Activated T-cell treated with anti-CD3 and anti-CD28 coated beads, Interleukin-2, amount 50 U/mL, for 4 hours (primary cell): ENCODE measurements at regions not wholly inside any gene's neighbourhood (a gene's known extent, or its start where the extent isn't known, plus 50 kb on each side); places are given as distances from the start of the nearest gene placed in this dataset.
"Not testable (repeated sequence)": the region's sequence is repeated elsewhere in the genome, so short reads cannot be mapped to it uniquely, and the experiment has no call there.

ENCODE experiments used
- ATAC-seq, 2 donors: fragments of 200-7000 bp; cut with Tn5 transposase; one replicate each; pipeline ENCODE4 v1.10.0; 2021
- DNase-seq: peaks from one replicate; pipeline ENCODE4 v3.0.0-alpha.2; 2020
- H3K27me3 Mint-ChIP-seq: one replicate; pipeline ENCODE4 v1.8.0; 2021; ENCODE audit warnings: low read depth, mixed read lengths
- H3K36me3 Mint-ChIP-seq: one replicate; pipeline ENCODE4 v1.8.0; 2022; ENCODE audit warnings: mixed read lengths; ENCODE audit not compliant: insufficient read depth
- H3K4me1 Mint-ChIP-seq: one replicate; pipeline ENCODE4 v1.8.0; 2021; ENCODE audit warnings: low read depth, mixed read lengths
- H3K4me3 Mint-ChIP-seq: one replicate; pipeline ENCODE4 v1.8.0; 2021; ENCODE audit warnings: mild to moderate bottlenecking, moderate library complexity, mixed read lengths
- H3K9me3 Mint-ChIP-seq: one replicate; pipeline ENCODE4 v1.8.0; 2021; ENCODE audit warnings: mixed read lengths

- H3K36me3 Mint-ChIP-seq = no peaks in the 10 kb centered on the region
- no peak overlapping the region for H3K4me3 Mint-ChIP-seq
- H3K4me1 Mint-ChIP-seq = no peaks in the 10 kb centered on the region
- no peak for ATAC-seq
- peaks cover 2% of the 10 kb centered on the region for H3K27me3 Mint-ChIP-seq
- H3K9me3 Mint-ChIP-seq = no peaks in the 10 kb centered on the region
- no peak for DNase-seq
Observed at GRCh38 chr4:158958489-158959270, 144.2 kb upstream of the RAPGEF2 start.

- Mint-ChIP-seq H3K4me1 (no peaks in the 10 kb centered on the region), H3K36me3 (no peaks in the 10 kb centered on the region), H3K27me3 (peaks cover 2% of the 10 kb centered on the region), H3K9me3 (peaks cover 3% of the 10 kb centered on the region), H3K4me3 (no peak overlapping the region)
- no peak for DNase-seq
- no peak for ATAC-seq
Observed at GRCh38 chr4:158962393-158962792, 140.5 kb upstream of the RAPGEF2 start.

GRCh38 chr4:158963282-158963681, 139.6 kb upstream of the RAPGEF2 start:
- not testable (repeated sequence) for H3K27me3 Mint-ChIP-seq, DNase-seq, H3K4me3 Mint-ChIP-seq, H3K9me3 Mint-ChIP-seq, H3K4me1 Mint-ChIP-seq, ATAC-seq, H3K36me3 Mint-ChIP-seq

GRCh38 chr4:158964114-158964727, 138.7 kb upstream of the RAPGEF2 start:
- no peak overlapping the region for H3K4me3 Mint-ChIP-seq
- peaks cover 2% of the 10 kb centered on the region for H3K27me3 Mint-ChIP-seq
- H3K36me3 Mint-ChIP-seq = no peaks in the 10 kb centered on the region
- DNase-seq (no peak), ATAC-seq (no peak)
- no peaks in the 10 kb centered on the region for H3K4me1 Mint-ChIP-seq
- peaks cover 3% of the 10 kb centered on the region for H3K9me3 Mint-ChIP-seq

- DNase-seq = no peak
- Mint-ChIP-seq H3K4me3 (no peak overlapping the region), H3K4me1 (no peaks in the 10 kb centered on the region), H3K9me3 (peaks cover 3% of the 10 kb centered on the region), H3K27me3 (peaks cover 2% of the 10 kb centered on the region), H3K36me3 (no peaks in the 10 kb centered on the region)
- ATAC-seq = no peak
Observed at GRCh38 chr4:158964728-158965124, 138.2 kb upstream of the RAPGEF2 start.

GRCh38 chr4:158965226-158965625, 137.7 kb upstream of the RAPGEF2 start:
- Mint-ChIP-seq H3K4me1 (no peaks in the 10 kb centered on the region), H3K9me3 (peaks cover 3% of the 10 kb centered on the region), H3K27me3 (peaks cover 2% of the 10 kb centered on the region), H3K4me3 (no peak overlapping the region), H3K36me3 (no peaks in the 10 kb centered on the region)
- ATAC-seq (no peak), DNase-seq (no peak)

- no peaks in the 10 kb centered on the region for H3K4me1 Mint-ChIP-seq
- no peaks in the 10 kb centered on the region for H3K27me3 Mint-ChIP-seq
- ATAC-seq = no peak
- no peaks in the 10 kb centered on the region for H3K36me3 Mint-ChIP-seq
- no peak for DNase-seq
- peaks cover 3% of the 10 kb centered on the region for H3K9me3 Mint-ChIP-seq
- no peak overlapping the region for H3K4me3 Mint-ChIP-seq
Observed at GRCh38 chr4:158966091-158966490, 136.8 kb upstream of the RAPGEF2 start.

- Mint-ChIP-seq H3K4me3 (no peak overlapping the region), H3K27me3 (no peaks in the 10 kb centered on the region), H3K36me3 (no peaks in the 10 kb centered on the region), H3K9me3 (peaks cover 3% of the 10 kb centered on the region), H3K4me1 (no peaks in the 10 kb centered on the region)
- DNase-seq (no peak), ATAC-seq (no peak)
Observed at GRCh38 chr4:158968961-158969360, 133.9 kb upstream of the RAPGEF2 start.

- no peak for DNase-seq
- Mint-ChIP-seq H3K9me3 (no peaks in the 10 kb centered on the region), H3K27me3 (no peaks in the 10 kb centered on the region), H3K4me3 (no peak overlapping the region), H3K36me3 (no peaks in the 10 kb centered on the region), H3K4me1 (no peaks in the 10 kb centered on the region)
- no peak for ATAC-seq
Observed at GRCh38 chr4:158970812-158971211, 132.1 kb upstream of the RAPGEF2 start.

- not testable (repeated sequence) for ATAC-seq, DNase-seq, H3K36me3 Mint-ChIP-seq, H3K27me3 Mint-ChIP-seq, H3K4me1 Mint-ChIP-seq, H3K4me3 Mint-ChIP-seq, H3K9me3 Mint-ChIP-seq
Observed at GRCh38 chr4:158974438-158974837, 128.4 kb upstream of the RAPGEF2 start.

GRCh38 chr4:158980711-158981110, 122.2 kb upstream of the RAPGEF2 start:
- H3K36me3 Mint-ChIP-seq, H3K4me1 Mint-ChIP-seq, ATAC-seq, H3K9me3 Mint-ChIP-seq, H3K4me3 Mint-ChIP-seq, DNase-seq: not testable (repeated sequence)
- peaks cover 15% of the 10 kb centered on the region for H3K27me3 Mint-ChIP-seq

GRCh38 chr4:158991534-158992155, 111.2 kb upstream of the RAPGEF2 start:
- Mint-ChIP-seq H3K27me3 (no peaks in the 10 kb centered on the region), H3K4me3 (no peak overlapping the region), H3K9me3 (no peaks in the 10 kb centered on the region), H3K36me3 (no peaks in the 10 kb centered on the region), H3K4me1 (no peaks in the 10 kb centered on the region)
- DNase-seq = no peak
- no peak for ATAC-seq

GRCh38 chr4:158993891-158994290, 109.0 kb upstream of the RAPGEF2 start:
- ATAC-seq = no peak
- no peaks in the 10 kb centered on the region for H3K9me3 Mint-ChIP-seq
- no peaks in the 10 kb centered on the region for H3K36me3 Mint-ChIP-seq
- no peaks in the 10 kb centered on the region for H3K4me1 Mint-ChIP-seq
- no peaks in the 10 kb centered on the region for H3K27me3 Mint-ChIP-seq
- H3K4me3 Mint-ChIP-seq = no peak overlapping the region
- DNase-seq = no peak

- Mint-ChIP-seq H3K4me1 (no peaks in the 10 kb centered on the region), H3K4me3 (no peak overlapping the region), H3K36me3 (no peaks in the 10 kb centered on the region), H3K9me3 (no peaks in the 10 kb centered on the region), H3K27me3 (no peaks in the 10 kb centered on the region)
- DNase-seq (no peak), ATAC-seq (no peak)
Observed at GRCh38 chr4:158995040-158995439, 107.8 kb upstream of the RAPGEF2 start.

GRCh38 chr4:158995965-158996364, 106.9 kb upstream of the RAPGEF2 start:
- Mint-ChIP-seq H3K4me1 (no peaks in the 10 kb centered on the region), H3K9me3 (no peaks in the 10 kb centered on the region), H3K4me3 (no peak overlapping the region), H3K27me3 (no peaks in the 10 kb centered on the region), H3K36me3 (no peaks in the 10 kb centered on the region)
- no peak for DNase-seq
- ATAC-seq = no peak
